HG03139 (cell line): ENCODE measurements at regions not wholly inside any gene's neighbourhood (a gene's known extent, or its start where the extent isn't known, plus 50 kb on each side); places are given as distances from the start of the nearest gene placed in this dataset.

Experiments
- ATAC-seq: cut with Tn5 transposase; IDR thresholded peaks from one replicate; pipeline ENCODE4 v1.9.1; 2021; ENCODE audit not compliant: unreplicated experiment

- no peak for ATAC-seq
Observed at GRCh38 chr3:124234852-124235252, 242.9 kb upstream of the ROPN1 start.

GRCh38 chr3:124235446-124235845, 243.5 kb upstream of the ROPN1 start:
- ATAC-seq, result no peak

- no peak for ATAC-seq
Observed at GRCh38 chr3:124243177-124243859, 251.4 kb upstream of the ROPN1 start.

GRCh38 chr3:124246376-124246775, 254.5 kb upstream of the ROPN1 start:
- no peak for ATAC-seq

- no peak for ATAC-seq
Observed at GRCh38 chr3:124246949-124247348, 255.0 kb upstream of the ROPN1 start.

GRCh38 chr3:124248471-124249028, 256.6 kb upstream of the ROPN1 start:
- no peak for ATAC-seq

GRCh38 chr3:124249038-124249437, 257.1 kb upstream of the ROPN1 start:
- ATAC-seq, result no peak

GRCh38 chr3:124250053-124250452, 258.1 kb upstream of the ROPN1 start:
- no peak for ATAC-seq

GRCh38 chr3:124256156-124256555, 264.2 kb upstream of the ROPN1 start:
- ATAC-seq, result no peak

- no peak for ATAC-seq
Observed at GRCh38 chr3:124256599-124256998, 264.7 kb upstream of the ROPN1 start.

- no peak for ATAC-seq
Observed at GRCh38 chr3:124257336-124257864, 265.5 kb upstream of the ROPN1 start.

- ATAC-seq, result no peak
Observed at GRCh38 chr3:124258057-124258500, 266.2 kb upstream of the ROPN1 start.

- no peak for ATAC-seq
Observed at GRCh38 chr3:124260206-124260915, 268.4 kb upstream of the ROPN1 start.

GRCh38 chr3:124261306-124261705, 269.4 kb upstream of the ROPN1 start:
- no peak for ATAC-seq

- ATAC-seq, result no peak
Observed at GRCh38 chr3:124263168-124263567, 271.2 kb upstream of the ROPN1 start.

GRCh38 chr3:124264346-124264745, 272.4 kb upstream of the ROPN1 start:
- ATAC-seq, result no peak

GRCh38 chr3:124266487-124266886, 274.6 kb upstream of the ROPN1 start:
- no peak for ATAC-seq

- no peak for ATAC-seq
Observed at GRCh38 chr3:124267406-124267805, 275.5 kb upstream of the ROPN1 start.

- no peak for ATAC-seq
Observed at GRCh38 chr3:124268355-124268754, 276.4 kb upstream of the ROPN1 start.

- ATAC-seq, result no peak
Observed at GRCh38 chr3:124269619-124270018, 277.7 kb upstream of the ROPN1 start.

GRCh38 chr3:124272605-124273151, 280.8 kb upstream of the ROPN1 start:
- no peak for ATAC-seq

- ATAC-seq, result no peak
Observed at GRCh38 chr3:124273651-124274050, 281.7 kb upstream of the ROPN1 start.
